Peyer's patch (tissue), 4 donors: ENCODE measurements at regions not wholly inside any gene's neighbourhood (a gene's known extent, or its start where the extent isn't known, plus 50 kb on each side); places are given as distances from the start of the nearest gene placed in this dataset.

ENCODE experiments used
- DNase-seq, 3 donors: peaks; one replicate each; pipeline ENCODE4 v3.0.0-alpha.2; 2017 to 2019
- H3K27ac ChIP-seq, 4 donors: fragments of 200-600 bp; sonication (generic); one replicate each; pipeline ENCODE4 v1.5.1; 2016 to 2019
- H3K27me3 ChIP-seq, 2 donors: fragments of 200-600 bp; sonication (generic); one replicate each; pipeline ENCODE4 v1.5.1; 2019
- H3K36me3 ChIP-seq, 3 donors: fragments of 200-600 bp; sonication (generic); one replicate each; pipeline ENCODE4 v1.5.1; 2016 to 2019
- H3K4me1 ChIP-seq, 4 donors: fragments of 200-600 bp; sonication (generic); one replicate each; pipeline ENCODE4 v1.5.1; 2016 to 2019
- H3K4me3 ChIP-seq, 4 donors: fragments of 200-600 bp; sonication (generic); 1 replicate in 3 of 4; 2 replicates in 1 of 4; pipeline ENCODE4 v1.5.1; 2016 to 2019; ENCODE audit warnings: mild to moderate bottlenecking in 1 of 4
- H3K9me3 ChIP-seq, 4 donors: fragments of 200-600 bp; sonication (generic); one replicate each; pipeline ENCODE4 v1.5.1; 2016 to 2019; ENCODE audit warnings: mild to moderate bottlenecking in 1 of 4
- CTCF ChIP-seq, 6 experiments: fragments of 450-650 bp in 4 of 6; fragments of 200-600 bp in 2 of 6; sonication (generic) in 1 of 6; IDR thresholded peaks; one replicate each; pipeline ENCODE4 v1.5.1; 2017 to 2019; ENCODE audit warnings: antibody characterized with exemption in 6 of 6, mild to moderate bottlenecking in 3 of 6, moderate library complexity in 1 of 6
- POLR2A ChIP-seq, 2 donors: fragments of 450-650 bp; IDR thresholded peaks; one replicate each; pipeline ENCODE4 v1.5.1; 2017; ENCODE audit warnings: antibody characterized with exemption in 2 of 2, mild to moderate bottlenecking in 2 of 2, moderate library complexity in 2 of 2

- no peak overlapping the region for H3K27ac ChIP-seq
- H3K4me1 ChIP-seq, result no peaks in the 10 kb centered on the region
- no peak overlapping the region for H3K4me3 ChIP-seq
- H3K9me3 ChIP-seq, result no peaks in the 10 kb centered on the region
- no peak for DNase-seq
- H3K27me3 ChIP-seq, result no peaks in the 10 kb centered on the region
- no peaks in the 10 kb centered on the region for H3K36me3 ChIP-seq
- no peak for TF ChIP-seq CTCF (IDR thresholded peaks at IDR 0.05)
- TF ChIP-seq POLR2A (IDR thresholded peaks at IDR 0.05), result no peak
Observed at GRCh38 chr3:194777729-194778128, 92.0 kb downstream of the FAM43A start.

GRCh38 chr3:194779729-194780224 lies 94.1 kb downstream of the FAM43A start:
- DNase-seq, result no peak
- Histone ChIP-seq H3K9me3 (no peaks in the 10 kb centered on the region), H3K4me3 (no peak overlapping the region), H3K4me1 (no peaks in the 10 kb centered on the region), H3K27me3 (no peaks in the 10 kb centered on the region), H3K36me3 (no peaks in the 10 kb centered on the region), H3K27ac (no peak overlapping the region)
- TF ChIP-seq CTCF (IDR thresholded peaks at IDR 0.05) (no peak), POLR2A (IDR thresholded peaks at IDR 0.05) (no peak)

GRCh38 chr3:194780706-194781105 lies 95.0 kb downstream of the FAM43A start:
- Histone ChIP-seq H3K4me3 (no peak overlapping the region), H3K27ac (no peak overlapping the region), H3K4me1 (no peaks in the 10 kb centered on the region), H3K27me3 (no peaks in the 10 kb centered on the region), H3K36me3 (no peaks in the 10 kb centered on the region), H3K9me3 (no peaks in the 10 kb centered on the region)
- no peak for TF ChIP-seq POLR2A (IDR thresholded peaks at IDR 0.05)
- TF ChIP-seq CTCF (IDR thresholded peaks at IDR 0.05), result no peak
- DNase-seq, result no peak

- no peak for DNase-seq
- no peak overlapping the region for H3K27ac ChIP-seq
- H3K4me3 ChIP-seq, result no peak overlapping the region
- no peaks in the 10 kb centered on the region for H3K9me3 ChIP-seq
- H3K27me3 ChIP-seq, result no peaks in the 10 kb centered on the region
- TF ChIP-seq CTCF (IDR thresholded peaks at IDR 0.05), result no peak
- TF ChIP-seq POLR2A (IDR thresholded peaks at IDR 0.05), result no peak
- no peaks in the 10 kb centered on the region for H3K36me3 ChIP-seq
- no peaks in the 10 kb centered on the region for H3K4me1 ChIP-seq
Observed at GRCh38 chr3:194781617-194782016, 95.9 kb downstream of the FAM43A start.

GRCh38 chr3:194782698-194783404 lies 97.2 kb downstream of the FAM43A start:
- Histone ChIP-seq H3K27me3 (no peaks in the 10 kb centered on the region), H3K27ac (no peak overlapping the region), H3K4me3 (no peak overlapping the region), H3K36me3 (no peaks in the 10 kb centered on the region), H3K4me1 (no peaks in the 10 kb centered on the region), H3K9me3 (no peaks in the 10 kb centered on the region)
- no peak for TF ChIP-seq POLR2A (IDR thresholded peaks at IDR 0.05)
- TF ChIP-seq CTCF (IDR thresholded peaks at IDR 0.05), result no peak
- no peak for DNase-seq
